HCT116 (cell line): ENCODE measurements at regions not wholly inside any gene's neighbourhood (a gene's known extent, or its start where the extent isn't known, plus 50 kb on each side); places are given as distances from the start of the nearest gene placed in this dataset.

Source experiments
- ATAC-seq: fragments of 200-7000 bp; cut with Tn5 transposase; 2 replicates; pipeline ENCODE4 v1.9.1; 2020; ENCODE audit warnings: mild to moderate bottlenecking, moderate library complexity
- BruUV-seq: library from RNA; stranded (reverse); fragments of 400-500 nt; replicated peaks from 2 replicates; lab custom pipeline; 2021; lab: Mats Ljungman, UMichigan
- CTCF ChIA-PET: fragments of 300-600 bp; sonication (Branson Sonifier 250); formaldehyde crosslinking; loops from one replicate; lab custom pipeline; 2021; ENCODE audit warnings: antibody characterized with exemption; lab: Charles Lee
- POLR2A ChIA-PET: fragments of 300-600, 350-600 bp; sonication (Branson Sonifier 250); formaldehyde crosslinking; loops from one replicate; lab custom pipeline; 2021; ENCODE audit warnings: antibody characterized with exemption; lab: Charles Lee
- RAD21 ChIA-PET, 2 experiments: fragments of 300-600 bp; sonication (Branson Sonifier 250); formaldehyde crosslinking; loops; one replicate each; lab custom pipeline; 2023; ENCODE audit warnings: low total read pairs in 2 of 2; ENCODE audit not compliant: uncharacterized antibody in 2 of 2, unreplicated experiment in 2 of 2, low non-redundant PET in 1 of 2; lab: Charles Lee
- DNase-seq: peaks from one replicate; pipeline ENCODE4 v3.0.0-alpha.2; 2010; ENCODE audit warnings: low read depth, low spot score
- H2AFZ ChIP-seq: fragments of 200-600 bp; shearing (Covaris generic), sonication (generic); 2 replicates; pipeline ENCODE4 v1.6.1; 2017; ENCODE audit warnings: low read depth, mixed run types, mixed read lengths, antibody characterized with exemption, low read length; ENCODE audit not compliant: poor library complexity, severe bottlenecking
- H3K27ac ChIP-seq: 2 replicates; pipeline ENCODE4 v1.5.1; 2012; ENCODE audit warnings: low read depth, low read length
- H3K27me3 ChIP-seq: fragments of 200-600 bp; sonication (generic); 2 replicates; pipeline ENCODE4 v1.6.1; 2016; ENCODE audit warnings: mixed run types, low read length, mixed read lengths; ENCODE audit not compliant: insufficient read depth
- H3K36me3 ChIP-seq, 2 experiments: fragments of 200-500 bp in 1 of 2; fragments of 200-600 bp in 1 of 2; sonication (Bioruptor generic) in 1 of 2; sonication (generic) in 1 of 2; 2 replicates each; pipeline versions ENCODE4 v1.5.1 to v1.6.1; 2014 to 2016; ENCODE audit warnings: low read length in 2 of 2, inconsistent platforms in 1 of 2, mixed read lengths in 1 of 2, mixed run types in 1 of 2; ENCODE audit not compliant: insufficient read depth in 2 of 2, control insufficient read depth in 1 of 2
- H3K4me1 ChIP-seq, 2 experiments: fragments of 200-600 bp in 1 of 2; sonication (generic) in 1 of 2; 2 replicates each; pipeline versions ENCODE4 v1.5.1 to v1.6.1; 2012 to 2017; ENCODE audit warnings: low read length in 2 of 2, inconsistent platforms in 1 of 2, mild to moderate bottlenecking in 1 of 2, mixed read lengths in 1 of 2, mixed run types in 1 of 2, moderate library complexity in 1 of 2; ENCODE audit not compliant: insufficient read depth in 2 of 2, control insufficient read depth in 1 of 2
- H3K4me2 ChIP-seq: fragments of 200-600 bp; sonication (generic); 2 replicates; pipeline ENCODE4 v1.6.1; 2017; ENCODE audit warnings: mixed run types, low read length, mixed read lengths
- H3K4me3 ChIP-seq, 2 experiments: fragments of 200-600 bp in 1 of 2; sonication (generic) in 1 of 2; replicated peaks in 1 of 2; 2 replicates each; pipeline ENCODE4 v1.5.1; 2011 to 2016; ENCODE audit warnings: low read length in 2 of 2, control low read depth in 1 of 2, low read depth in 1 of 2, mild to moderate bottlenecking in 1 of 2, mixed read lengths in 1 of 2, mixed run types in 1 of 2
- H3K79me2 ChIP-seq: fragments of 200-600 bp; sonication (generic); 2 replicates; pipeline ENCODE4 v1.6.1; 2017; ENCODE audit warnings: mild to moderate bottlenecking, mixed run types, low read length, moderate library complexity, mixed read lengths; ENCODE audit not compliant: insufficient read depth
- H3K9ac ChIP-seq: fragments of 200-600 bp; sonication (generic); 2 replicates; pipeline ENCODE4 v1.6.1; 2016; ENCODE audit warnings: low read length, mixed read lengths
- H3K9me2 ChIP-seq: fragments of 200-600 bp; sonication (generic), shearing (Covaris generic); 2 replicates; pipeline ENCODE4 v1.6.1; 2017; ENCODE audit warnings: mixed run types, mild to moderate bottlenecking, moderate library complexity; ENCODE audit not compliant: insufficient read depth
- H3K9me3 ChIP-seq, 2 experiments: fragments of 200-500 bp in 1 of 2; fragments of 200-600 bp in 1 of 2; sonication (Bioruptor generic) in 1 of 2; sonication (generic) in 1 of 2; 2 replicates each; pipeline ENCODE4 v1.6.1; 2014 to 2017; ENCODE audit warnings: low read length in 2 of 2, mixed read lengths in 2 of 2, inconsistent platforms in 1 of 2, low read depth in 1 of 2, mild to moderate bottlenecking in 1 of 2, mixed run types in 1 of 2, moderate library complexity in 1 of 2; ENCODE audit not compliant: control insufficient read depth in 1 of 2, insufficient read depth in 1 of 2
- H4K20me1 ChIP-seq: fragments of 200-600 bp; sonication (generic), shearing (Covaris generic); 2 replicates; pipeline ENCODE4 v1.6.1; 2017; ENCODE audit warnings: mixed run types, mild to moderate bottlenecking, moderate library complexity; ENCODE audit not compliant: insufficient read depth
- EZH2 ChIP-seq: fragments of 200-600 bp; sonication (generic); IDR thresholded peaks from 2 replicates; pipeline ENCODE4 v1.6.1; 2017; ENCODE audit warnings: antibody characterized with exemption, mixed run types
- EZH2phosphoT487 ChIP-seq: fragments of 200-600 bp; IDR thresholded peaks from 2 replicates; pipeline ENCODE4 v1.6.1; 2018; ENCODE audit warnings: antibody characterized with exemption, borderline replicate concordance
- RAD21 ChIP-seq: IDR thresholded peaks from 2 replicates; pipeline ENCODE4 v1.6.1; 2012; ENCODE audit warnings: low read depth, mild to moderate bottlenecking
- SIN3A ChIP-seq: IDR thresholded peaks from 2 replicates; pipeline ENCODE4 v1.6.1; 2012; ENCODE audit warnings: low read depth
- TCF7L2 ChIP-seq: IDR thresholded peaks from 2 replicates; pipeline ENCODE4 v1.7.0; 2011; ENCODE audit warnings: borderline replicate concordance, inconsistent platforms; ENCODE audit not compliant: insufficient read depth, insufficient read length; ENCODE audit errors: extremely low read depth
- ZBTB33 ChIP-seq: IDR thresholded peaks from 2 replicates; pipeline ENCODE4 v1.6.1; 2011; ENCODE audit warnings: mild to moderate bottlenecking, low read length, moderate library complexity; ENCODE audit not compliant: insufficient replicate concordance; ENCODE audit errors: extremely low read depth
- ZFX ChIP-seq: fragments of 450-650 bp; IDR thresholded peaks from 2 replicates; pipeline ENCODE4 v1.6.1; 2017
- ZNF274 ChIP-seq: fragments of 200-500 bp; sonication (Bioruptor generic); IDR thresholded peaks from 2 replicates; pipeline ENCODE4 v1.6.1; 2014; ENCODE audit warnings: mild to moderate bottlenecking, low read depth, low read length, inconsistent platforms
- intact Hi-C: fragments of 100-400 bp; cut with micrococcal nuclease; formaldehyde crosslinking; loops from 2 replicates; pipeline ENCODE4 v1.10.0; 2022
- TF ChIP-seq, protein P1 (sequence below): IDR thresholded peaks from 2 replicates; pipeline ENCODE4 v1.6.1; 2012

- H4K20me1 ChIP-seq: no peaks in the 10 kb centered on the region
- DNase-seq: no peak
- H2AFZ ChIP-seq: no peak overlapping the region
- ChIA-PET POLR2A (no interaction called here), RAD21 (no interaction called here), CTCF (no interaction called here)
- H3K79me2 ChIP-seq: no peaks in the 10 kb centered on the region
- no peaks in the 10 kb centered on the region for H3K36me3 ChIP-seq
- intact Hi-C loops: no loop called here
- no peaks in the 10 kb centered on the region for H3K9me3 ChIP-seq
- H3K4me1 ChIP-seq: no peaks in the 10 kb centered on the region
- H3K9ac ChIP-seq: no peak overlapping the region
- no peaks in the 10 kb centered on the region for H3K27me3 ChIP-seq
- TF ChIP-seq EZH2 (no peak), ZBTB33 (no peak), TCF7L2 (no peak), ZNF274 (no peak), ZFX (no peak), EZH2phosphoT487 (no peak), RAD21 (no peak)
- no TSS peak for BruUV-seq
- H3K4me2 ChIP-seq: no peak overlapping the region
- no peak overlapping the region for H3K27ac ChIP-seq
- H3K9me2 ChIP-seq: no peaks in the 10 kb centered on the region
- H3K4me3 ChIP-seq: no peak overlapping the region
- no peak for ATAC-seq
These were observed 637.5 kb upstream of the SLIT2 start for GRCh38 chr4:19614171-19614570.

DNA sequence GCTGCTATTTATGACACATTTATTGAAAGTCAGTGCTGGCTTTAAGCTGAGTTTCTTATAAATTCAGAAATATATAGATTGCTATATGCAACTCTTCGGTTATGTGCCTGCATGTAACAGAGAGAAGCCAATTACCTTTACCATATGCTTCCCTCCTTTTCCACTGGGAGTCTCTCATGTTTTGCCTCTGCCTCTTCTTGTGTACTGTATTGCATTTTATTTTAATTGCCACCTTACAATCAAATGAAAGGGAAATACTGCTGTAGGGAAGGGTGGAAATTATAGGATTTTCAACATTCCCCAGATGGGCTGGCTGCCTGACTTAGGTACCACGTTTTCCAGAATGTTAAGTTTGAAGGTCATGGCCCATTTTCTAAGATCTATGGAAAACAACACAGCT is 655.4 kb upstream of the SLIT2 start:
- Histone ChIP-seq H3K4me2 (no peak overlapping the region), H3K27ac (no peak overlapping the region), H3K36me3 (no peaks in the 10 kb centered on the region), H2AFZ (no peak overlapping the region), H3K79me2 (no peaks in the 10 kb centered on the region), H3K9ac (no peak overlapping the region), H3K9me2 (no peaks in the 10 kb centered on the region), H3K9me3 (no peaks in the 10 kb centered on the region), H3K4me3 (no peak overlapping the region), H3K4me1 (peaks cover 0 to 4% of the 10 kb centered on the region in 2 experiments; a peak in 1 of 4 replicates), H4K20me1 (no peaks in the 10 kb centered on the region), H3K27me3 (no peaks in the 10 kb centered on the region)
- intact Hi-C loops: no loop called here
- ChIA-PET POLR2A (no interaction called here), CTCF (no interaction called here), RAD21 (no interaction called here)
- no peak for ATAC-seq
- TF ChIP-seq TCF7L2 (no peak), ZFX (no peak), SIN3A (no peak)
- TF ChIP-seq, protein P1, sequence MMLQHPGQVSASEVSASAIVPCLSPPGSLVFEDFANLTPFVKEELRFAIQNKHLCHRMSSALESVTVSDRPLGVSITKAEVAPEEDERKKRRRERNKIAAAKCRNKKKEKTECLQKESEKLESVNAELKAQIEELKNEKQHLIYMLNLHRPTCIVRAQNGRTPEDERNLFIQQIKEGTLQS: no peak
- BruUV-seq: no TSS peak
- DNase-seq: no peak
